HG03039 (cell line): ENCODE measurements at regions not wholly inside any gene's neighbourhood (a gene's known extent, or its start where the extent isn't known, plus 50 kb on each side); places are given as distances from the start of the nearest gene placed in this dataset.
"Not testable (repeated sequence)": the region's sequence is repeated elsewhere in the genome, so short reads cannot be mapped to it uniquely, and the experiment has no call there.

Experiments
- ATAC-seq: cut with Tn5 transposase; IDR thresholded peaks from one replicate; pipeline ENCODE4 v1.9.1; 2021; ENCODE audit warnings: mild to moderate bottlenecking, moderate library complexity; ENCODE audit not compliant: unreplicated experiment

DNA sequence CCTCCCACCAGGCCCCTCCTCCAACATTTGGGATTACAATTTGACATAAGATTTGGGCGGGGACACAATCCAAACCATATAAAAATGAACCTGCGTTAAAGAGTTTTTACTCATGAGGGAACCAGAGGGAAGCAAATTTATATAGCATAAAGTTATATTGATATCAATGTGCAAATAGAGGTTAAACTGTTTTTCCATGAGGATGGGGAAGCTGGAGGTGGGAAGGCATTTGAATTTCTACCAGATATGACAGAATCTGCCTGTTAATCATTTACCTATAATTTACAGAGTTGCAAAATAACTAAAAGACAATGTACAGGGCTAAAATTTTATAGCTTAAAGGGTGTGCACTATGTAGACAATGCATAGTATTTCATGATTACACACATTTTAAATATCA lies 322.0 kb upstream of the FKBP1C start:
- ATAC-seq = no peak

DNA sequence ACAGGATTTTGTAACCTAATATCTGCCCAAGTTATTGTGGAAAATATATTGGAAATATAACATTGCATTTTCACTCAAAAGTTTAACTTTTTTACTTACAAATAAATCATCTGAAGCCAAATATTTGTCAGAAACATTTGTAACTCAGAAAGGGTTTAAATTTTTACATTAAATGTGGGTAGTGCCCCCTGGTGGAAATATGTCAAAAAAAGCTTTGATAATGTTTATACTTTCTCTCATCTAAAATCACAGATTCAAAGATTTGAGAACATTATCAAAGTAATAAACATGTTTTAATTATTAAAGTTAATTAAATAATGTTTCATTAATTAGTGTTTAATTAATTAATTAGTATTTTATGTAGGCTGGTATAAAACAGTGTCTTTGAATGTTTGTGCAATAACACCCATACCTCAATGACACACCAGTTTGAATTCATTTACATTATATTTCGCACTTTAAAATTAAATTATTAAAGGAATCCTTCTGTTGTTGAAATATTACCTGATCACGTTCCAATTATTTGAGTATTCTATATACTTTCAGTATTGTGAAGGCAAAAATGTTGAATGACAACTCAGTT lies 320.1 kb upstream of the FKBP1C start:
- ATAC-seq = no peak

DNA sequence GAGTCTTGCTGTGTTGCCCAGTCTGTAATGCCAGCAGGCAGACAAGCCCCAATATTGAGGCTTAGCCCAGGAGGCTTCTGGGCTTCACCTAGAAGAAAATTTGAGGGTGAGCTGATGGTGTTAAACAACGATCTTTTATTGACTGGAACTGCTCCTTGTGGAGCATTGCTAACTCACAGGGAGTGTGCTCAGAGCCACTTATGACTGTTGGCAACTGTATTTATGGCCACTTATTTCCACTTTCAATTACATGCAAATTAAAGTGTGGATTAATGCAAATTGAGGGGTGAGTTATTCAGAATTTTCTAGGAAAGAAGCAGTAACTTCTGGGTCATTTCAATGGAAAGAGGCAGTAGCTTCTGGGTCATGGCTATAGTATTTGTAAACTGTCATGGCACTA lies 317.2 kb upstream of the FKBP1C start:
- ATAC-seq = no peak

DNA sequence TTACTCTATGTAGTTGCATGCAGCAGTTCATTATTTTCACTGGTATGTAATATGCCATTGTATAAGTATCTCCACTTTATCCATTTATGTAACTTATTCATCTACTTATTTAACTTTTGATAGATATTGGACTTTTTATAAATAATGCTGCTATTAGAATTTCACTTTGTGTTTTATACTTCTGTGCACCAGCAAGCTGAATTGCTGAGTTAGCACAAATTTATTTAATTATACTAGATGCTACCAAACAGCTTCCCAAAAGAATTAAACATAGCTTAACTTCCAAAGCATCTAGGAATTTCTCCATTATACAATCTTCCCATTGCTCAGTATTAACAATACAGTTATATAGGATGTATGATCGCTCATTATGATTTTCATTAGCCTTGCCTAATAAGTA lies 308.0 kb upstream of the FKBP1C start:
- ATAC-seq = no peak

DNA sequence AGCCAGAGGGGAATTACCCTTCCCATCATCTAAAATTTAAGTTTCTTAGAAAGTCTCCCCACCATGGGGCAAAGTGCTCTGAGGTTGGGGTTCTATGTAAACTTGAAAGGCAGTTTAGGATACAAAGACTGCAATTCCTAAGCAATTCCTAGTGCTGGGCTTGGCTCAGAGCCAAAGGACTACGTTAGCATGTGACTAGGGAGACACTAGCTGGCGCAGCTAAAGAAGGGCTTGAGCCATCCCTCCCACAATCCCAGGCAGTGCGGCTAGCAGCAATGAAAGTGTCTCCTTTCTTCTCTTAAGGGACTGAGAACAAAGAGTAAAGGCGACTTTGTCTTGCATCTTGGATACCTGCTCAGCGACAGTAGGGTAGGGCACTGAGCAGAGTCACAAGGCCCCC lies 306.6 kb upstream of the FKBP1C start:
- no peak for ATAC-seq

DNA sequence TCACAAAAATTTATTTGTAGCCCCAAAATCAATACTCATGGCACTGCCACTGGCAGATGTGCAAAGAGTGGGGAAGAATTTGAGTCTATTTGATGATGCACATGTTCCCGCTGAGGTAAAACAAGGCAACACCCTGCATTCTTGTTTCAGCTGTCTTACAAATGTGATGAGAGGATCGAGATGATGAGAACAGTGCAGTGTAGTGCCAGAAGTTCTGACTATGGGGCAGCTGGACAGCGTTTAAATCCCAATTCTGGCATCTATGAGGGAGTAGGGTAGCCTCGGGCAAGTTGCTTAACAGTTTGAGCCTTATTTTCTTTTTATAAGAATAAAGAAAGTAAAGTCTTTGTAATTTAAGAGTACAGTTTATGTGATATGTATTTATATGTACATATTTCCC lies 296.7 kb upstream of the FKBP1C start:
- ATAC-seq = no peak

DNA sequence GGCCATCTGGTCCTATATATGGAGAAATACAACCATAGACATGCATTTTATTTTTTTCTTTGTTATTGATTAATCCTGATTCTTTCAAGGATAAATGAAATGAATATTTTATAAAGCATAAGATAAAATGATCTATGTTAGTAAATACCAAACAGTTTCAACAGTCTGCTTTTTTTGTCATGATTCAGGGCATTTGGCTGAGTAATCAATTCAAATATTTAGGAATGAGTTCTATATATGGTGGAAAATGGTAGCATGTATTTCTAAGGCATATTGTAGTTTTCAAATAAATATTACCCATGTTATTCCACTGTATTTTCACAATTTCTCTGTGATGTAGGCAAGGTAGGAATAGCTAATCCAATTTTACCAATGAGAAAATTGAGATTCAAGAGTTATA lies 287.5 kb upstream of the FKBP1C start:
- no peak for ATAC-seq

DNA sequence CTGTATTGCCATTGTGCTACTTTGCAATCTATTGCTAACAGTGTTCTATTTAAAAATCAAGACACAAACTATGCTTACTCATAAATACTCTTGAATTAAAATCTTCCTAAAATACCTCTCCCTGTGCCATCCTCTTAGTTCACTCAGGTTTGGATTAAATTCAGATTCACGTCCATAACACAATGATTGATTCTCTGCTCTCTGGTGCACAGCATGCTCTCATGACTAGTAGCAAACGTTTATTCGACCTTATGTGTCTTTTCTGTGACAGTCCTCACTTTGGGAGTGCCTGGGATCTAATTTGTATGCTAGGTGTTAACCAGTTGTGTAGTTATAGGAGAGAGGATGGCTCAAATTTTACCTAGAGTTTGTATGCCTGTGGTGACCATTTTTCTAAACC lies 270.4 kb upstream of the FKBP1C start:
- no peak for ATAC-seq

DNA sequence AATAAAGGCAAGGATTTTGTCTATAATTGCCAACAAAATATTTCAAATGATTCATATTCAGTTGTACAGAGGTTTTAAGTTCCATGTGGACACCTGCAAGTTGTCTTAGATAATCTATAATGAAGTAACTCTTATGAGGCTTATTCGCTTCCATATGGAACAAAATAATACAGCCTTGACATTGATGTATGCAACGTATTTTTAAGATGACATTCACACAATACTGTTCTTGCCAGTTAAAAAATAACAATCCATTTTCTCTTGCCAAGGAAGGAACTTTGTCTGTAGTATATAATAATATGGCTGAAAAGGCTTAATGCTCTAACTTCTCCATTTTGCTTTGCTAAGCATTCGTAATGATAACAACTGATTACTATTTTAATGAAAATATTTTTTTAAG lies 269.3 kb upstream of the FKBP1C start:
- ATAC-seq = no peak

DNA sequence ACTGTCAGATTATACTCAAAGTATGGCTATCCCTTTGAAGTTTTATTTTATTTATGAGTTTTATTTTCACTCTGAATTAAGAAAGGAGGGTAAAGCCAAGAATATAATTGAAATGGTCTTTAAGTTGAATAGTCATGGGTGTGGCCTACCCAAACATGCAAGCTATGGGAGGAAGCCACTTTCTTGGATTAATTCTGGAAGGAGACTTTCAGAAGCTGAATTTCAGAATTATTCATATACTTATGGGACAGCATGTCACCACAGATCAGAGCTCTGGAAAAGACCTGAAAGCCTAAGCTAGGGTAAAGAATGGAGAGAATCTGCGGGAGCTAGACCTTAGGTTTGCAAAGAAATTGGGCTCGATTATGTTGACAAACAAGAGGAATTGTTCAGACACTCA lies 242.4 kb upstream of the FKBP1C start:
- no peak for ATAC-seq

DNA sequence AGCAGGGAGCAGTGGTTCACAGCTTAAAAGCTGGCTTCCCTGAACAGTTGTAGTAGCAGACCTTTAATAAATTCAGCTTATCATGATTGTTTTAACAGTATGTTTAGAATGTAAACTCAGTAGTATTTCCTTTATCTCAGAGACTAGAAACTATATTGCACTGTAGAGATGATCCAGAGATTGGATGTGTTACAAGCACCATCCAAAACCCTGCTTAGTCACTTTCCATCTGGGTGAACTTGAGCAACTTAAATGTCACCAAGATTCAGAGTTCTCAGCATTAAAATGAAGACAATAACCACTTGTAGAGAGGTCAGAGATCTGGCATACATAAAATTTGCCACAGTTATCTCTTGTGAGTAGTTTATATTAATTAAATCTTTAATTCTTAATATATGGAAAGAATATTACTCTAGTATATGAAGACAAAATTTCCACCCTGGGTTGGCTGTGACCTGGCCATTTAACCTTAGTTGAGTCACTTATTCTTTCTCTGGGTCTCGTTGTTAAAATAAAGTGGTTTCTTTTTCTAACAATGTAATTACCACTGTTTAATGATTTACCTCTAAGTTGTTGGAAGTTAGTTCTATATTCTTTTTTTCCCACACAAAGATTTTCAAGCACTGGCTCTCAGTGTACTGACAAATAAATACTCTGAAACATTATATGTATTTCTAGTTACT lies 239.2 kb upstream of the FKBP1C start:
- ATAC-seq = no peak

DNA sequence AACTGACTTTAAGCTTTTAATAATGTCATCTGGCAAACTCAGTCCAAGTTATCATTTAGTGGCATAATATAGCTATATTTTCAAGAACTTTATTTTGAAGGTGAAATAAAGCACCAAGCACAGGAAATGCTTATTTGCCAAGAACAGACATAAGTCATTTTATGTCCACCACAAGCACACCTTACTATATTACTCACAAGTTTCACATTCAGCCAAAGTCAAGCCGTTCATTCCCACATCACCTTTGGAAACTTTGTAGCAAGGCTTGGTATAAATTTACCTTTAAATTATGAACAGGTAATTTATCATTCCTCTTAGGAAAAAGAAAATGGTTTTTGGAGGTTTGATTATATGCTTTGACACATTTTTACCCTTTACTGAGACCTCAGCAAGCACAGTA lies 236.8 kb upstream of the FKBP1C start:
- ATAC-seq = no peak

DNA sequence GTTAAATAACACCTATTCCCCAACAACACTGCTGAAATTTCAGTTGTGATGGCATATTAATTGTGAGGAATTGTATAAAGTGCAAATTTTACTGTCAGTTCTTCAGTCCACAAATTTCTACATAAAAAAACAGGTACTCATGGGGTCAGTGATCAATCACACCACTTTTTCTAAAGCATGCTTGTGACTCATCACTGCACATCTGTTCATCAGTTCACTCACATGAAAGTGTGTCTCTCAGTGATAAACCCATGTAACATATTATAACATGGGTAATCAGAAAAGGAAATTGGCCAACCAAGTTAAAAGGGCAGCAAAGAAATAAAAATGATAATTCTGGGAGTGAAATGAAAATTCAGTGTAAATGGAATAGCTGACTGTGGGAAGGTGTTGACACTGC lies 234.7 kb upstream of the FKBP1C start:
- no peak for ATAC-seq

DNA sequence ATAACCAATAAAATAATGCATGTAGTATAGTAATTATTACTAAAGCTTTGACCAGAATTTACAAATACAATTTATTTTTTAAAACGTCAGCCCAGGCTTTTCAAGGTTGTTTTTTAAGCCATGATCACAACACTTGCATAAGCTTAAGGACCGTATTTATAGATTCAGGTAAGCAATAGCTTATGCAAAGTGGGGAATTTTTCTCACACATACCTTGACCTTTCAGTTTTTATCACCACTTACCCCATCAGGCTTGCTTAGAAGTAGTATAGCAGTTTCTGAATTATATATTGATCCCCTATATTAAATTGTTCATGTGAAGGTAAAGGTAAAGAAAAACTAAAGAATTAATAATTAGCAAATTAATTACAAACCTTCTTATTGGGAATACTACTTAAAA lies 232.3 kb upstream of the FKBP1C start:
- ATAC-seq = no peak

DNA sequence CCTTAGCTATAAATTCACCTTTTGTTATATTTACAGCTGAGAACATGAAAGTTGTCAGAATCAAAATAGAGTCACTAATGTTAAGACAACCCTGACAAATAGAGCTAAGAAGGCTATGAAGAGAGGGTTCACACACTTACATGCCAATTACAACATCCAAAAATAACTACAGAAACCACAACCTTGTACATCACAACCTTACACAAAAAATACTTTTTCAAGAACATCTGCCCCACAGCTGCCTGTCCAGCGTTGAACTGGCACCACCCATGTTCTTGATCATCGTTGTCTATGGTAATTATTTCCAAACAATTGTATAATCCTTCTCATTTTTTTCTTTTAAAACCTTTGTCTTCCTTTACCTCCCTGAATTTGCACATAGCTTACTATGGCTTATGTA lies 231.2 kb upstream of the FKBP1C start:
- ATAC-seq = no peak

DNA sequence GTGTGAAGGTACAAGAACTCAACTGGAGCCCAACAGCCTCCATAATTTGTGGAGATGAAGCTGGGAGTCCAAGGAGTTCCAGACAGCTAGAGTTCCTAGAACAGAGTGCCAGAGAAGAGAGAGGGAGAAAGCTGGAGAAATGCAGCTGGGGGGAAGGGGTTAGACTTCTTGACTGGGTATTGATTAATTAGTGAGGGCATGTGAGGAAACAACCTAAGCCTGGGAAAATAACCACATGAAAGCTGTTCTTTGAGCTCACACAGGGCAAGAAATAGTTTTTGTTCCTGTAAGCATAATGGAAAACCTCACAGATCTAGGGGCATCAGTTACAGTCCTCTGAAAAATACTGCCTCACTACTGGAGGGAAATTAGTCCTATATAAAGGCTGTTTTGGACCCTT lies 230.5 kb upstream of the FKBP1C start:
- ATAC-seq = no peak

DNA sequence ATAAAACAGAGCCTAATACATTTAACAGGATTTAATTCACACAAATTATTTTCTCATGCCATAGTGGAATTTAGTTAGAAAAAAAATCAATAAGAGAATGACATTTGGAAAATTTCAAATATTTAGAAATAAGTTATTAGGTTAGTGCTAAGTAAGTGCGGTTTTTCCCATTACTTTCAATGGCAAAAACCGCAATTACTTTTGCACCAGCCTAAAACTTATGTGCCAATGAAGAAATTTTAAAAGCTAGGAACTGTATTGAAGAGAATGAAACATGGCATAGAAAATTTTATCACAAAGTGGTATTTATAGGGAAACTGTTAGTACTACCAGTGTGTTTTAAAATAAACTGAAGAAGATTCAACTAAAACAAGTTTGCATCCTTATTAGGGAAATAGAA lies 228.3 kb upstream of the FKBP1C start:
- ATAC-seq = no peak

DNA sequence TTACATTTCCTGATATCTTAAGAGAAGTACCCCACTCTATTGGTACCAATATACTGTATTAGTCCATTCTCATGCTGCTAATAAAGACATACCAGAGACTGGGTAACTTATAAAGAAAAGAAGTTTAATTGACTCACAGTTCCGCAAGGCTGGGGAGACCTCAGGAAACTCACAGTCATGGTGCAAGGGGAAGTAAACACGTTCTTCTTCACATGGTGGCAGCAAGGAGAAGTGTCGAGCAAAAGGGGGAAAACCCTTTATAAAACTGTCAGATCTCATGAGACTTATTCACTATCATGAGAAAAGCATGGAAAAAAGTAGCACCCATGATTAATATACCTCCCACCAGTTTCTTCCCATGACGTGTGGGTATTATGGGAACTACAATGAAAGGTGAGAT lies 219.6 kb upstream of the FKBP1C start:
- not testable (repeated sequence) for ATAC-seq

DNA sequence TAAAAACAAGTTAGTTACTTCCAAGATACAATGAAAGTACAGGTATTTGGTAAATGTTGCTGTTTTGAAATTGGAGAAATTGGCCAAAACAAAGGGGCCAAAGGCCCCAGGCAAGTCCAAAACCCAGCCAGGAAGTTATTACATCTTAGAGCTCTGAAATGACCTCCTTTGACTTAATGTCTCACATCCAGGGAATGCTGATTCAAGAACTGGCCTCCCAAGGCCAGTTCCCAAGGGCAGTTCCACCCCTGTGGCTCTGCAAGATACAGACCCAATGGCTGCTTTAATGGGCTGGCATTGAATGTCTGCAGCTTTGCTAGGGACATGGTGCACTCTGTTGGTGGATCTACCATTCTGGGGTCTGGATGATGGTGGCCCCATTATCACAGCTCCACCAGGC lies 217.3 kb upstream of the FKBP1C start:
- no peak for ATAC-seq

DNA sequence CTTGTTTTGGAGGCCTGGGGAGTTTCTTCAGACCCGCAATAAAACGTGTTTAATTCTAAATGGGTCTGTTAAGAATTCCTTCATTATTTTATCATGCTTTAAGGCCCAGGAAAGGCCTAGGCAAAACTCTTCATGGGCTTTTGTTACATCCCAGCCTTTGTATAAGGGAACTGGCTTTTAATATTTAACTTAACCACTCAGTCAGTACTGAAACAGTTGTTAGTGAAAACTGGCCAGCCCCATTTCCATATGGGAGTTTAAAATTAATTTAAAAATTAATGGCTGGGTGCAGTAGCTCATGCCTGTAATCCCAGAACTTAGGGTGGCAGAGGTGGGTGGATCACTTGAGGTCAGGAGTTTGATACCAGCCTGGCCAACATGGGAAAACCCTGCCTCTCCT lies 213.2 kb upstream of the FKBP1C start:
- ATAC-seq = no peak

DNA sequence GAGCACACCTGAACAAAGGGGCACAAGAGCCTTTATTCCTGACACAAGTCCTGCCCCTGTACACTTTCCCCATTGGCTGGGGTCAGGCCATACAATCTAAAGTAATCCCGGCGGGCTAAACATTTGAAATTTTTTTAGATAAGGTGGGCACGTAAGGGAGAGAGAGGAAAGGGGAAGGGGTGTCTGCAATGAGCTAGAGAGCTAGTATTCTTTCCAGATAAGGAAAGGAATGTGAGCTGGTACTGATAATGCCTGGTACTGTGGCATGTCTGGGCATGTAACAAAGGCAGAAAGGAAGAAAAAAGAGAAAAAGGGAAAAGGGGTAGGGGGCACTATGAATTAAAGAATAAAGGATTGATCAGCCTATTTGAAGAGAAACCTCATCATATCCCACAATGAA lies 212.0 kb upstream of the FKBP1C start:
- not testable (repeated sequence) for ATAC-seq

DNA sequence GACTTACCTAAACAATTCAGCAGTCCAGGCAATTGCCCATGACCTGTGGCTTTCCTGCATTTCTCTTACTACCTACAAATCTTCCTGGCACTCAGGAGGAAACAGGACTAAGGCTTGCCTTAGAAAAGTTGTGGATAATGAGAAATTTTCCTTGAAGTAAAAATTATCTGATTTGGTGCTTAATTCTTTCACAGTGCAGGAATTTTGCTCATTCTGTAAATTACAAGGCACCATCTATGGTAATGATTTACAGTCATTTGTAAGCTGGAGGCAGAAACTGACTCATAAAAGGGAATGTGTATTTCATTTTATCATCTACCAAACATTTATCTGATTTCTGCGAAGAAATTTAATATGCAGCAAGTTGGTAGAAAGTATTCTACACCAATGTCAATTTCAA lies 211.5 kb upstream of the FKBP1C start:
- ATAC-seq = no peak

DNA sequence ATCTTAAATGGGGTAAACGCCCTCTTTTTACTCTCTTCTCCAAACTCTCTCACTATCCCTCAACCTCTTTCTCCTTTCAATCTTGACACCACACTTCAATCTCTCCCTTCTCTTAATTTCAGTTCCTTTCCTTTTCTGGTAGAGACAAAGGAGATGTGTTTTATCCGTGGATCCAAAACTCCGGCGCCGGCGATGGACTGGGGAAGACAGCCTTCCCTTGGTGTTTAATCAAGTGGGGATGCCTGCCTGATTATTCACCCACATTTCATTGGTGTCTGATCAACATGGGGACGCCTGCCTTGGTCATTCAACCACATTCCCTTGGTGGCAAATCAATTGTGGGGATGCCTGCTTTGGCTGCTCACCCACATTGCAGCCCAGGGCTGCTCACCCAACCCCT lies 205.3 kb upstream of the FKBP1C start:
- not testable (repeated sequence) for ATAC-seq
